C4-2B (cell line): ENCODE measurements at regions not wholly inside any gene's neighbourhood (a gene's known extent, or its start where the extent isn't known, plus 50 kb on each side); places are given as distances from the start of the nearest gene placed in this dataset.
"Not testable (repeated sequence)": the region's sequence is repeated elsewhere in the genome, so short reads cannot be mapped to it uniquely, and the experiment has no call there.

Source experiments
- H3K27ac ChIP-seq: fragments of 450-650 bp; 2 replicates; pipeline ENCODE4 v1.5.1; 2017
- CTCF ChIP-seq: fragments of 450-650 bp; conservative IDR thresholded peaks from 2 replicates; pipeline ENCODE4 v1.5.1; 2017; ENCODE audit warnings: mild to moderate bottlenecking
- ZFX ChIP-seq: fragments of 450-650 bp; IDR thresholded peaks from 2 replicates; pipeline ENCODE4 v1.6.1; 2017

GRCh38 chr10:33698033-33698432 is 363.6 kb upstream of the NRP1 start:
- no peak for TF ChIP-seq CTCF
- no peak for TF ChIP-seq ZFX
- H3K27ac ChIP-seq = no peak overlapping the region

GRCh38 chr10:33697016-33697415 is 362.5 kb upstream of the NRP1 start:
- TF ChIP-seq CTCF = no peak
- TF ChIP-seq ZFX = no peak
- H3K27ac ChIP-seq = no peak overlapping the region

GRCh38 chr10:33695536-33695935 is 361.1 kb upstream of the NRP1 start:
- TF ChIP-seq CTCF = no peak
- TF ChIP-seq ZFX = no peak
- H3K27ac ChIP-seq = no peak overlapping the region

GRCh38 chr10:33690536-33690935 is 356.1 kb upstream of the NRP1 start:
- not testable (repeated sequence) for H3K27ac ChIP-seq

- TF ChIP-seq CTCF (no peak), ZFX (no peak)
- H3K27ac ChIP-seq = no peak overlapping the region
Measured at GRCh38 chr10:33688506-33688905, 354.0 kb upstream of the NRP1 start.

GRCh38 chr10:33684211-33684611 is 349.7 kb upstream of the NRP1 start:
- TF ChIP-seq CTCF (no peak), ZFX (no peak)

GRCh38 chr10:33681595-33681994 is 347.1 kb upstream of the NRP1 start:
- no peak overlapping the region for H3K27ac ChIP-seq
- no peak for TF ChIP-seq ZFX
- TF ChIP-seq CTCF = no peak

More at GRCh38 chr10:33684211-33684611, 349.7 kb upstream of the NRP1 start:
- no peak overlapping the region for H3K27ac ChIP-seq

- TF ChIP-seq CTCF (no peak), ZFX (no peak)
- no peak overlapping the region for H3K27ac ChIP-seq
Measured at GRCh38 chr10:33680036-33680435, 345.6 kb upstream of the NRP1 start.
